SK-N-SH (cell line): ENCODE measurements at regions not wholly inside any gene's neighbourhood (a gene's known extent, or its start where the extent isn't known, plus 50 kb on each side); places are given as distances from the start of the nearest gene placed in this dataset.

ENCODE experiments used
- CTCF ChIA-PET: fragments of 300-600, 350-600 bp; formaldehyde crosslinking; extraction: SDS; loops from one replicate; lab custom pipeline; 2021; lab: Yijun Ruan, JAX
- POLR2A ChIA-PET: fragments of 350-600 bp; sonication (Branson Sonifier 250); formaldehyde crosslinking; extraction: SDS; loops from one replicate; lab custom pipeline; 2020; ENCODE audit warnings: antibody characterized with exemption, inconsistent platforms; lab: Yijun Ruan, JAX
- DNase-seq: peaks from one replicate; pipeline ENCODE4 v3.0.0; 2012
- H2AFZ ChIP-seq: fragments of 200-600 bp; sonication (generic); 2 replicates; pipeline ENCODE4 v1.8.1; 2016; ENCODE audit warnings: antibody characterized with exemption, mild to moderate bottlenecking, low read depth
- H3F3A ChIP-seq: fragments of 200-600 bp; sonication (generic); replicated peaks from 2 replicates; pipeline ENCODE3; 2016; ENCODE audit warnings: antibody characterized with exemption, mild to moderate bottlenecking; ENCODE audit not compliant: insufficient read depth
- H3K27ac ChIP-seq, 2 experiments: fragments of 200-500 bp in 1 of 2; fragments of 200-600 bp in 1 of 2; sonication (Bioruptor generic) in 1 of 2; sonication (generic), shearing (Covaris generic) in 1 of 2; 2 replicates each; pipeline versions ENCODE4 v1.5.1 to v1.6.1; 2014 to 2016; ENCODE audit warnings: low read depth in 2 of 2, inconsistent platforms in 1 of 2, low read length in 1 of 2, mild to moderate bottlenecking in 1 of 2, mixed read lengths in 1 of 2
- H3K27me3 ChIP-seq: fragments of 200-600 bp; sonication (generic), shearing (Covaris generic); 2 replicates; pipeline ENCODE4 v1.6.1; 2016; ENCODE audit warnings: mixed run types; ENCODE audit not compliant: insufficient read depth
- H3K36me3 ChIP-seq, 2 experiments: fragments of 200-500 bp in 1 of 2; fragments of 200-600 bp in 1 of 2; sonication (Bioruptor generic) in 1 of 2; sonication (generic) in 1 of 2; replicated peaks in 1 of 2; 2 replicates each; pipeline versions ENCODE3 to v1.5.1; 2014 to 2016; ENCODE audit warnings: low read length in 1 of 2, mild to moderate bottlenecking in 1 of 2; ENCODE audit not compliant: insufficient read depth in 2 of 2, control insufficient read depth in 1 of 2
- H3K4me1 ChIP-seq, 2 experiments: fragments of 200-500 bp in 1 of 2; fragments of 200-600 bp in 1 of 2; sonication (Bioruptor generic) in 1 of 2; sonication (generic), shearing (Covaris generic) in 1 of 2; 2 replicates each; pipeline versions ENCODE4 v1.5.1 to v1.6.1; 2014 to 2016; ENCODE audit warnings: low read depth in 1 of 2, low read length in 1 of 2, mixed run types in 1 of 2; ENCODE audit not compliant: insufficient read depth in 2 of 2, control insufficient read depth in 1 of 2
- H3K4me2 ChIP-seq: fragments of 200-600 bp; sonication (generic), shearing (Covaris generic); 2 replicates; pipeline ENCODE4 v1.6.1; 2017; ENCODE audit warnings: mixed run types
- H3K4me3 ChIP-seq, 2 experiments: fragments of 200-500 bp in 1 of 2; fragments of 200-600 bp in 1 of 2; sonication (Bioruptor generic) in 1 of 2; sonication (generic), shearing (Covaris generic) in 1 of 2; 2 replicates each; pipeline versions ENCODE4 v1.5.1 to v1.8.1; 2014 to 2016; ENCODE audit warnings: low read depth in 2 of 2, inconsistent platforms in 1 of 2, low read length in 1 of 2, mild to moderate bottlenecking in 1 of 2, mixed read lengths in 1 of 2, moderate library complexity in 1 of 2
- H3K79me2 ChIP-seq: fragments of 200-600 bp; sonication (generic); 2 replicates; pipeline ENCODE4 v1.8.1; 2017; ENCODE audit warnings: mild to moderate bottlenecking; ENCODE audit not compliant: insufficient read depth
- H3K9ac ChIP-seq: fragments of 200-600 bp; sonication (generic); 2 replicates; pipeline ENCODE4 v1.6.1; 2017; ENCODE audit warnings: mixed run types
- H3K9me2 ChIP-seq: fragments of 200-600 bp; sonication (generic); 2 replicates; pipeline ENCODE4 v1.6.1; 2017; ENCODE audit warnings: mixed run types
- H3K9me3 ChIP-seq: fragments of 200-600 bp; sonication (generic); 2 replicates; pipeline ENCODE4 v1.6.1; 2017; ENCODE audit warnings: mixed run types, mild to moderate bottlenecking, moderate library complexity
- H4K20me1 ChIP-seq: fragments of 200-600 bp; sonication (generic); 2 replicates; pipeline ENCODE4 v1.6.1; 2017; ENCODE audit warnings: mild to moderate bottlenecking, mixed run types; ENCODE audit not compliant: insufficient read depth
- CHD2 ChIP-seq: fragments of 150-350 bp; IDR thresholded peaks from 2 replicates; pipeline ENCODE4 v1.6.1; 2018; ENCODE audit warnings: low read length; ENCODE audit not compliant: partially characterized antibody
- ELF1 ChIP-seq: IDR thresholded peaks from 2 replicates; pipeline ENCODE4 v1.4.0; 2012
- EP300 ChIP-seq, 2 experiments: IDR thresholded peaks; 2 replicates each; pipeline versions ENCODE4 v1.4.0 to v1.6.1; 2012; ENCODE audit warnings: borderline replicate concordance in 1 of 2, low read depth in 1 of 2, low read length in 1 of 2
- EZH2phosphoT487 ChIP-seq: fragments of 200-600 bp; sonication (generic); IDR thresholded peaks from 2 replicates; pipeline ENCODE4 v1.6.1; 2017; ENCODE audit warnings: low read depth, mixed run types, mild to moderate bottlenecking, antibody characterized with exemption, moderate library complexity, borderline replicate concordance
- FOXM1 ChIP-seq: IDR thresholded peaks from 2 replicates; pipeline ENCODE4 v1.4.0; 2012; ENCODE audit warnings: low read depth, mild to moderate bottlenecking
- GABPA ChIP-seq: IDR thresholded peaks from 2 replicates; pipeline ENCODE4 v1.4.0; 2012; ENCODE audit warnings: low read depth, mild to moderate bottlenecking
- IRF3 ChIP-seq: fragments of 150-350 bp; IDR thresholded peaks from 2 replicates; pipeline ENCODE4 v1.6.1; 2016; ENCODE audit warnings: mild to moderate bottlenecking, low read depth, low read length
- JUND ChIP-seq: IDR thresholded peaks from 2 replicates; pipeline ENCODE4 v1.4.0; 2012
- MEF2A ChIP-seq: IDR thresholded peaks from 2 replicates; pipeline ENCODE4 v1.4.0; 2012; ENCODE audit warnings: low read depth, borderline replicate concordance
- MXI1 ChIP-seq: IDR thresholded peaks from 2 replicates; pipeline ENCODE4 v1.6.1; 2012; ENCODE audit warnings: mild to moderate bottlenecking, low read depth, low read length, improper control_type of control experiment
- NFIC ChIP-seq: IDR thresholded peaks from 2 replicates; pipeline ENCODE4 v1.4.0; 2012; ENCODE audit warnings: borderline replicate concordance
- NRF1 ChIP-seq: IDR thresholded peaks from 2 replicates; pipeline ENCODE4 v1.6.1; 2012; ENCODE audit warnings: low read depth, mild to moderate bottlenecking, low read length
- POLR2AphosphoS5 ChIP-seq: IDR thresholded peaks from 2 replicates; pipeline ENCODE4 v1.6.1; 2012; ENCODE audit warnings: low read depth, low read length
- RXRA ChIP-seq: IDR thresholded peaks from 2 replicates; pipeline ENCODE4 v1.4.0; 2012; ENCODE audit warnings: low read depth, mild to moderate bottlenecking, borderline replicate concordance
- SIN3A ChIP-seq: IDR thresholded peaks from 2 replicates; pipeline ENCODE4 v1.6.1; 2012; ENCODE audit warnings: low read depth, mild to moderate bottlenecking, low read length, moderate library complexity, borderline replicate concordance
- SMC3 ChIP-seq: IDR thresholded peaks from 2 replicates; pipeline ENCODE4 v1.6.1; 2012; ENCODE audit warnings: low read depth, low read length, improper control_type of control experiment
- TAF1 ChIP-seq: IDR thresholded peaks from 2 replicates; pipeline ENCODE4 v1.6.1; 2012; ENCODE audit warnings: low read depth, mild to moderate bottlenecking, low read length, moderate library complexity, borderline replicate concordance
- USF2 ChIP-seq: fragments of 150-350 bp; IDR thresholded peaks from 2 replicates; pipeline ENCODE4 v1.6.1; 2017; ENCODE audit warnings: antibody characterized with exemption, low read length, low read depth, borderline replicate concordance
- WGBS: methylation state at CpG from one replicate; pipeline ENCODE4 v1.1.6; 2017; ENCODE audit warnings: low lambda C conversion rate; 5-methylcytosine and 5-hydroxymethylcytosine counted together
- TF ChIP-seq, protein P1 (sequence below): IDR thresholded peaks from 2 replicates; pipeline ENCODE4; 2012
- TF ChIP-seq, protein P2 (sequence below): IDR thresholded peaks from 2 replicates; pipeline ENCODE4 v1.4.0; 2012; ENCODE audit warnings: low read depth

DNA sequence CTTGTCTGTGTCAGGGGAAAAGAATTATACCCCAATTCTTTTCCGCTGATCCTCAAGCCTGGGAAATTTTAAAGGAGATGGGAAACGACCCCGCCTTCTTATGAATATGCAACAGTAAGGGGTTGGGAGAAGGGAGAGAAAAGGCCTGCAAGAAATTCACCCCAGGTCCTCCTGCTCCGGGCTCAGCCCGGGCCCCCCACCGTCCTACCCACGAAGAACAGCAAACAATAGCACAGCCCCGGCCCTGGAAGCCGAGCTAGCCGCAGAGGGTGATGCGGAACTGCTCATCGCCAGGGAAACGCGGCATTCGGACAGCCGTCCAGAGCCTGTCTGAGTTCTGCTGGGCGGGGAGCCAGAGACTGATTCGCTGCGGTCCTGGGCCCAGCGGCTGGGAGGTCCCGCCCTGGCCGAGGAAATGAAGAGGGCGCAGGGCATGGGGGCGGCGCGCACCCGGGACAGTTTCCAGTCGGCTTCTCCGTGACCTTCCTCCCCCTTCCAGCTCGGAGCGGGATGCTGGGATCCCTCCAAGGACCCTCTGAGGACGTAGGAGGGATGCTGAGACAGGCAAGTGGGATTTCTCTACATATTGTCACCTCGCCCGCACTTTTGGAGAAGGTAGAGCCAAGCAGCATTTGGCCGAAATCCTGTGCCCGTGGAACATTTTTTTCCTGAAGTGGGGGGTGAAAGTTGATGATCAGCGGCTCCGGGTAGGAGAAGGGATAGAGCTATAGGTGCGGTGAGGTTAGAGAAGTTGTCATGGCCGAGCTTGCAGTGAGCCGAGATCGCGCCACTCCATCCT is 82.3 kb upstream of the C1QTNF9B start (continued):
- TF ChIP-seq, protein P1, sequence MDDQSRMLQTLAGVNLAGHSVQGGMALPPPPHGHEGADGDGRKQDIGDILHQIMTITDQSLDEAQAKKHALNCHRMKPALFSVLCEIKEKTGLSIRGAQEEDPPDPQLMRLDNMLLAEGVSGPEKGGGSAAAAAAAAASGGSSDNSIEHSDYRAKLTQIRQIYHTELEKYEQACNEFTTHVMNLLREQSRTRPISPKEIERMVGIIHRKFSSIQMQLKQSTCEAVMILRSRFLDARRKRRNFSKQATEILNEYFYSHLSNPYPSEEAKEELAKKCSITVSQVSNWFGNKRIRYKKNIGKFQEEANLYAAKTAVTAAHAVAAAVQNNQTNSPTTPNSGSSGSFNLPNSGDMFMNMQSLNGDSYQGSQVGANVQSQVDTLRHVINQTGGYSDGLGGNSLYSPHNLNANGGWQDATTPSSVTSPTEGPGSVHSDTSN: peak; percentile 22; the same call in 1 of the 2 replicates
- no peak for TF ChIP-seq CHD2
- TF ChIP-seq MEF2A: no peak
- 0 out of 2 replicates have a peak, but pooled peaks have one; percentile 2 for TF ChIP-seq ELF1
- TF ChIP-seq EP300 (IDR thresholded peaks at IDR 0.05; ENCODE audit: borderline replicate concordance in 1 of 2, low read depth in 1 of 2, low read length in 1 of 2): no peak
- TF ChIP-seq JUND: no peak
- peak; percentile 41 for TF ChIP-seq NFIC
- no peak for TF ChIP-seq NRF1
- TF ChIP-seq RXRA: no peak
- no peak for TF ChIP-seq USF2
- TF ChIP-seq EZH2phosphoT487: no peak

- H3F3A ChIP-seq: peaks cover 12% of the 10 kb centered on the region
- ChIA-PET POLR2A (no interaction called here), CTCF (interaction anchor here (1.0 to 2.0 kb wide), 4 partner anchors 19 to 54 kb away, joined by 3 to 8 read pairs (median 3); no protein-coding TSS in a partner anchor)
These were observed 82.9 kb upstream of the C1QTNF9B start for GRCh38 chr13:23980160-23980551.

GRCh38 chr13:23983671-23984070 is 86.4 kb upstream of the C1QTNF9B start:
- no peaks in the 10 kb centered on the region for H4K20me1 ChIP-seq
- no peaks in the 10 kb centered on the region for H3K9me3 ChIP-seq
- H3F3A ChIP-seq: peaks cover 12% of the 10 kb centered on the region
- DNase-seq: no peak
- H3K79me2 ChIP-seq: no peaks in the 10 kb centered on the region
- WGBS: 88% methylated on average over 4 of the region's 4 CpGs
- H3K27ac ChIP-seq: no peak overlapping the region
- no peak overlapping the region for H2AFZ ChIP-seq
- no peak overlapping the region for H3K9ac ChIP-seq
- no peaks in the 10 kb centered on the region for H3K27me3 ChIP-seq
- no peaks in the 10 kb centered on the region for H3K9me2 ChIP-seq
- no peaks in the 10 kb centered on the region for H3K36me3 ChIP-seq
- ChIA-PET CTCF (no interaction called here), POLR2A (no interaction called here)
- H3K4me2 ChIP-seq: no peak overlapping the region
- H3K4me1 ChIP-seq: peaks cover 0 to 4% of the 10 kb centered on the region in 2 experiments; a peak in 1 of 4 replicates
- no peak overlapping the region for H3K4me3 ChIP-seq
- TF ChIP-seq ELF1: no peak
- no peak for TF ChIP-seq CHD2
- no peak for TF ChIP-seq MEF2A
- TF ChIP-seq TAF1: no peak
- no peak for TF ChIP-seq GABPA
- no peak for TF ChIP-seq NRF1
- no peak for TF ChIP-seq IRF3
- TF ChIP-seq USF2: no peak
- TF ChIP-seq MXI1: no peak
- TF ChIP-seq NFIC: no peak
- TF ChIP-seq, protein P2, sequence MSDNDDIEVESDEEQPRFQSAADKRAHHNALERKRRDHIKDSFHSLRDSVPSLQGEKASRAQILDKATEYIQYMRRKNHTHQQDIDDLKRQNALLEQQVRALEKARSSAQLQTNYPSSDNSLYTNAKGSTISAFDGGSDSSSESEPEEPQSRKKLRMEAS: no peak
- TF ChIP-seq EZH2phosphoT487: no peak
- TF ChIP-seq POLR2AphosphoS5: no peak
- TF ChIP-seq FOXM1: no peak
- TF ChIP-seq SMC3: no peak

More at GRCh38 chr13:23980160-23980551, 82.9 kb upstream of the C1QTNF9B start:
- Histone ChIP-seq H4K20me1 (no peaks in the 10 kb centered on the region), H3K4me2 (peak overlapping the region; percentile 100), H3K36me3 (no peaks in the 10 kb centered on the region), H3K9me2 (no peaks in the 10 kb centered on the region), H3K4me1 (peaks cover 0 to 4% of the 10 kb centered on the region in 2 experiments; a peak in 1 of 4 replicates), H3K9ac (peak overlapping the region; percentile 94), H3K9me3 (no peaks in the 10 kb centered on the region), H3K4me3 (peak overlapping the region; percentile 79 to 92), H3K79me2 (no peaks in the 10 kb centered on the region), H3K27ac (peak overlapping the region; percentile 66 to 98; a peak in 3 of 4 replicates), H2AFZ (peak overlapping the region; percentile 96), H3K27me3 (no peaks in the 10 kb centered on the region)
- 2% methylated on average over 28 of the region's 28 CpGs for WGBS
- DNase-seq: peak; percentile 89
- TF ChIP-seq MEF2A (no peak), MXI1 (peak; percentile 85), SIN3A (peak; percentile 51; the same call in 1 of the 2 replicates)
